Lower leg skin (tissue), 3 donors: ENCODE measurements at regions not wholly inside any gene's neighbourhood (a gene's known extent, or its start where the extent isn't known, plus 50 kb on each side); places are given as distances from the start of the nearest gene placed in this dataset.

Experiments used
- POLR2A ChIP-seq, 2 donors: fragments of 450-650 bp; IDR thresholded peaks; one replicate each; pipeline ENCODE4 v1.6.1; 2016 to 2017; ENCODE audit warnings: antibody characterized with exemption in 2 of 2, mild to moderate bottlenecking in 1 of 2, moderate library complexity in 1 of 2
- TF ChIP-seq, protein P1 (sequence below), 3 donors: fragments of 450-650 bp; IDR thresholded peaks; one replicate each; pipeline ENCODE4 v1.5.1; 2016; ENCODE audit warnings: antibody characterized with exemption in 3 of 3, mild to moderate bottlenecking in 3 of 3, moderate library complexity in 2 of 3

DNA sequence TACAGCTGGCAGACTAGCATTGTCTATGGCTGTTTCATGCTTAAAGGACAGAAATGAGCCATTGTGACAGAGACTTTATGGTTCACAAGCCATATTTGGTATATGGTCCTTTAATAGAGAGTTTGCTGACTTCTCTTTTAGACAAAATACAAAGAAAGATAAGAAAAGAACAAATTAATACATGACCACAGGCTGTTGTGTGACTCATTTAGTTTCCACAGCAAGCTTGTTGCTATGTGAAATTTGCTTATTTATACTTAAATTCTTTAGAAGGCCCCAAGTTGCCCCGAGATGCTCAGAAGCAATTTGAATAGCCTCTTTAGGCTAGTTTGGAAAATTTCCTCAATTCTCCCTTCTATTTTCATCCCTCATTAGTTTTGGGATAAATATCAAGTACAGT is 315.3 kb upstream of the RPS23 start:
- TF ChIP-seq, protein P1, sequence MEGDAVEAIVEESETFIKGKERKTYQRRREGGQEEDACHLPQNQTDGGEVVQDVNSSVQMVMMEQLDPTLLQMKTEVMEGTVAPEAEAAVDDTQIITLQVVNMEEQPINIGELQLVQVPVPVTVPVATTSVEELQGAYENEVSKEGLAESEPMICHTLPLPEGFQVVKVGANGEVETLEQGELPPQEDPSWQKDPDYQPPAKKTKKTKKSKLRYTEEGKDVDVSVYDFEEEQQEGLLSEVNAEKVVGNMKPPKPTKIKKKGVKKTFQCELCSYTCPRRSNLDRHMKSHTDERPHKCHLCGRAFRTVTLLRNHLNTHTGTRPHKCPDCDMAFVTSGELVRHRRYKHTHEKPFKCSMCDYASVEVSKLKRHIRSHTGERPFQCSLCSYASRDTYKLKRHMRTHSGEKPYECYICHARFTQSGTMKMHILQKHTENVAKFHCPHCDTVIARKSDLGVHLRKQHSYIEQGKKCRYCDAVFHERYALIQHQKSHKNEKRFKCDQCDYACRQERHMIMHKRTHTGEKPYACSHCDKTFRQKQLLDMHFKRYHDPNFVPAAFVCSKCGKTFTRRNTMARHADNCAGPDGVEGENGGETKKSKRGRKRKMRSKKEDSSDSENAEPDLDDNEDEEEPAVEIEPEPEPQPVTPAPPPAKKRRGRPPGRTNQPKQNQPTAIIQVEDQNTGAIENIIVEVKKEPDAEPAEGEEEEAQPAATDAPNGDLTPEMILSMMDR (IDR thresholded peaks at IDR 0.05), result no peak
- no peak for TF ChIP-seq POLR2A (IDR thresholded peaks at IDR 0.05)
